HG03354 (cell line): ENCODE measurements at regions not wholly inside any gene's neighbourhood (a gene's known extent, or its start where the extent isn't known, plus 50 kb on each side); places are given as distances from the start of the nearest gene placed in this dataset.
A peak's percentile ranks its signal among the peaks of the same experiment; 100 is the strongest.
"Not testable (repeated sequence)": the region's sequence is repeated elsewhere in the genome, so short reads cannot be mapped to it uniquely, and the experiment has no call there.

Source experiments
- ATAC-seq: cut with Tn5 transposase; IDR thresholded peaks from one replicate; pipeline ENCODE4 v1.9.1; 2021; ENCODE audit warnings: mild to moderate bottlenecking; ENCODE audit not compliant: unreplicated experiment, poor library complexity, severe bottlenecking

DNA sequence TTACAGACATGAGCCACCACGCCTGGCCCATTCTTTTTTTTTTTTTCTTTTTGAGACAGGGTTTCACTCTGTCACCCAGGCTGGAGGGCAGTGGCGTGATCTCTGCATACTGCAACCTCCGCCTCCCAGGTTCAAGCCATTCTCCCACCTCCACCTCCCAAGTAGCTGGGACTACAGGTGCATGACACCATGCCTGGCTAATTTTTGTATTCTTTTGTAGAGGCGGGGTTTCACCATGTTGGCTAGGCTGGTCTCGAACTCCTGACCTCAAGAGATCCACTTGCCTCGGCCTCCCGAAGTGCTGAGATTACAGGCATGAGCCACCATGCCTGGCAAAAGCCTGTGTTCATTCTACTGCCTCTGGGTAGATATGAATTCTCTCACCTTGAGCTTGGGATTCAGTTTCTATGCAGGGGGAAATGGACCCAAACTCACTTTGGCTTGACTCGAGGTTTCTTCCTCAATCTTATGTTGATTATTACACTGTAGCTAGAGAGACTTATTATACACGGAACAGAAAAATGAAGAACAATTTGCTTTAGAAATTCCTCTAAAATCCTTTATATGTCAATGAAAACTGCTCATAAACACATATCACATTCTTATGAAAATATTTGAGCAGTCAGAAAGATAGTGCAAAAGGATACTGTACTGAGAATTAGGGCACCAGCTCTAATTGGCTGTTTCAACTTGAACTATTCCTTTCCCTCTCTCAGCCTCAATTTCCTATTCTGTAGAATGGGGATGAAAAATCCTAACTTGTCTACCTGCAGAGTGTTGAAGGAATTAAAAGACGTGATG lies 252.3 kb downstream of the MYCN start:
- no peak for ATAC-seq

DNA sequence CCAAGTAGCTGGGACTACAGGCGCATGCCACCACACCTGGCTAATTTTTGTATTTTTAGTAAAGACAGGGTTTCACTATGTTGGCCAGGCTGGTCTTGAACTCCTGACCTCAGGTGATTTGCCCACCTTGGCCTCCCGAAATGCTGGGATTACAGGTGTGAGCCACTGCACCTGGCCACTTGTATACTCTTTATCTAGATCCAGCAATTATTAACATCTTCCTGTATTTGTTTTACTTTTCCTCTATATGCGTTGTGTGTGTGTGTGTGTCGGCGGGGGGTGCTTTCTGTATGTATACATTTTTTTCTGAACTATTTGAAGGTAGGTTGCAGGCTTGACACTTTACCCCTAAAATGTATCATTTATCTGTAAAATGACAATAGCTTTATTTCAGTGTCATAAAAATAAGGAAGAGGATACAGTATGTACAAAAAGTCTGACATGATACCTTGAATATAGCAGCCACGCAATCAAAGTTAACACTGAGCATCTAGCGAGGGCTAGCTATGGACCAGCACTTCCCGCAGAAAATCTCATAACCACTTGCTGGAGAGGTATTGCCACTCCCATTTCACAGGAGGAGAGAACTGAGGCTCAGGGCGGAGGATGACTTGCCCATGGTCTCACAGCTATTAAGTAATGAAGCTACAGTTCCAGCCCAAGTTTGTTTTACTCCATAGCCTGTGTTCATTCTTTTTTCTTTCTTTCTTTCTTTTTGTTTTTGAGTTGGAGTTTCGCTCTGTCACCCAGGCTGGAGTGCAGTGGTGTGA lies 251.3 kb downstream of the MYCN start:
- no peak for ATAC-seq

DNA sequence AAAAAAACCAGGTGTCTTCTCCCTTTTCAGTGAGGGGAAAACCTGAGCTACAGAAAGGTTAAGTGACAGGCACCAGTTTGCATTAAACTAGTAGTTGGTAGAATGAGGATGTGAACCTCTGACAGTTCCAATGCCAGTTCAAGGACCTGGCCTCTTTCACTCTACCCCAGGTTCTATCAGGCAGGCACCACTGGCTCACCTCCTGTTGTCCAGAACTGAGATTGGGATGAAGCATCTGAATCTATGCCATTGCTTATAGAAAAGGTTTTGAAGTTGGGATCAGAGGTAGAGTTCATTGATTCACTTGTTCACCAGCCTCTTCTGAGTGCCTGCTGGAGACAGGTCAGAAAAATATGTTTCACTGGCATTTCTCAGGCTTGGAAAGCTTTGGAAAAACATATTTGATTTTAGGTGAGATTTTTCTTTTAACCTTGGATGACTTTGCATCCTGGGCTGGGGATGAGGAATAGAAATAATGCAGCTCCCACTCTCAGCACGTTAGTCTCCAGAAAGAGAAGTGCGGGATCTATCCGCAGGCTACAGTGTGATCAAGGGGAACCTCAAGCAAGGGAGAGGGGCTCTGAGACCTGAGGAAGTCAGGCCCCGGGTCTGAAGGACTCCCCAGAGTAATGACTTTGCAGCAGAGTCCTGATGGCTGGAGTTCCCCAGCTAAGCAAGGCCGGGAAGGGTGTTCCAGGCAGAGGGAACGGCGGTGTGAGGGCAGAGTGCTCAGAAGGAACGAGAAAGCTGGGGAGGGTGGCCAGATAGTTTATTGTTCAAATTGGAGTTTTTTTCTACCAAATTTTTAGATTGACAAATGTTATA lies 250.3 kb downstream of the MYCN start:
- no peak for ATAC-seq

DNA sequence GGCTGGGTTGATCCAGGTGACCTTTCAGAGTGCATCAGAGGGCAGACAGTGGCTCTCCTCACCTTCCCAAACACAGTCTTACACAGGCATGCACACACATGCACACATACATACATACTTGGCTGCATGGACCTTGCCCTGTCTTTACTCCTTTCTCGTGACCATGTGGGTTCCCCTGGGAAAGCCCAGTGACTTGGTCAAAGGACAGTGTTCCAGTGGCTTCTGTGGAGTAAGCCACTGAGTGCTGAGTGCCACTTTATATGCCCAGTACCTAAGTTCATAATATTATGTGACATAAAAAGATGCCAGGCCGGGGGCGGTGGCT lies 249.4 kb downstream of the MYCN start:
- no peak for ATAC-seq

DNA sequence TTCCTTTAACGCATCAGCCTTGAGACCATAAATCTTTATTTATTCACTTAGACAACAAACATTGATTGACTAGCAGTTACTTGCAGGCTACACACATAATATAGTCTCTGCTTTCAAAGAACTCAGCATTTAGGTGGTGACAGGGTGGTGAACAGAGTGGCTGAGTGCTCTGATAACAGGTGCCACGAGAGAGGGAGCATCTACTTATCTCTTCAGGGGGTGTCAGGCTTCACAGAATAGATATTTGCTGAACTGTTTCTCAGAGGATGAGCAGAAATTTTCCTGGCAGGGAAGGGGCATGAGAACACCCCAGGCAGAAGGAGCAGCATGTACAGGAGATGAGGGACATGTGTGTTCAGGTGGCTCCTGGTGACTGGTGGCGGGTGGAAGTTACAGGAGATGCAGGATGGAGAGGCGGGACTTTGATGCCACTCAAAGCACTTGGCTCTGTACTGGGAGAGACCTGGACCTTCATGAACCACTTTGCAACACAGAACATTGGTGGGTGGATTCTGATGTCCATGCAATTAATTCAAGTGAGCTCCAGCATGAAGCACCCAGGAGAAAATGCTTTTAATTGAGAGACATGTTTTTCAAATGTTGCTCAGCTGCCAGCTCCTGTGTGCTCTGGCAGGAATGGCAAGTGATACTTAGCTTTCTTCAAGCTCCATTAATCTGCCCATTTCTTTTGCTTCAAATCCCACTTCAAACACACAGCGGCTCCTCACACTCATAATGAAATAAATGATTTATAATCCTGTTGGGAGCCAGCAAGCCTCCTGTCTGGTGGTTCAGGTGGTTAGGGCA lies 248.9 kb downstream of the MYCN start:
- no peak for ATAC-seq

DNA sequence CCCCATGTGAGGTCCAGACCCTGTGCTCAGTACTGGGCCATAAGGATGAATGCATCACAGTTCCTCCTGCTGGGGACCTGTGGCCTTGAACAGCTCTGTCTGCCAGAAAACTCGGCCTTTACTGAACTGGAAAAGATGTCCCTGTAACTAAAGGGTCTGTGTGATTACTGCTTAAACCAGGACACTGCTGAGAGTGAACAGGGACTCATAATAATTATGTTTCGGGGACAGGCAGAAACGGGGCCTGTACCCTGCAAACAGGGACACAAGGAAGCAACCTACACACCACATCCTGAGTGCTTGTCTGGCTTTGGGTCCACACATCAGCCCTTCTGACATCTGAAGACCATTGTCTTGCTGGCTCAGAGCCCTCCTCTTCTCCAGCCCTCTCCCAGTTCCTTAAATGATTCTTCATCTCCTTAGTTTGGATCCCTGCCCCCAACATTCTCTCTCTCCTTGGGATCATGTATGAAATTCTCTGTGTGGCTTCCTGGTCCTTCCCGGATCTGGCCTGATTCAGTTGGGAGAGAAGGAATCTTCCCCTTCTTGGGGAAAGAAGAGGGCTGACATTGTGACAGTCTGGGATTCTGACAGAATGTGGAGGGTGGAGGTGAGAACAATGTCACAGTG lies 248.0 kb downstream of the MYCN start:
- ATAC-seq = no peak

DNA sequence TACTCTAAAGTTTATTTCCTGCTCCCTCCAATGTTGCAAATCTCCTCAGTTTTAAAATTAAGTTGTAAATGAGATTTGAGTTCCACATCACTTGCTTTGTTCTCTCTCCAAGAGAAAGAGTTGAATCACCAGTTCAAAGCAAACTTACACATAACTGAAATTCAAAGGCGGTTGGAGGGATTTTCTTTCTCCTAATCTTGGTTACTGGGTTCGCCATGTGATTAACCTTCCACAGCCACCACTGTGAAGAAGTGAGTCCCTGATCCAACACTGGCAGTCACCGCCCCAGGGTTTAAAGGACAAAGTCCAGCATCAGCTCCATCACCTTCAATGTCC lies 247.1 kb downstream of the MYCN start:
- no peak for ATAC-seq

DNA sequence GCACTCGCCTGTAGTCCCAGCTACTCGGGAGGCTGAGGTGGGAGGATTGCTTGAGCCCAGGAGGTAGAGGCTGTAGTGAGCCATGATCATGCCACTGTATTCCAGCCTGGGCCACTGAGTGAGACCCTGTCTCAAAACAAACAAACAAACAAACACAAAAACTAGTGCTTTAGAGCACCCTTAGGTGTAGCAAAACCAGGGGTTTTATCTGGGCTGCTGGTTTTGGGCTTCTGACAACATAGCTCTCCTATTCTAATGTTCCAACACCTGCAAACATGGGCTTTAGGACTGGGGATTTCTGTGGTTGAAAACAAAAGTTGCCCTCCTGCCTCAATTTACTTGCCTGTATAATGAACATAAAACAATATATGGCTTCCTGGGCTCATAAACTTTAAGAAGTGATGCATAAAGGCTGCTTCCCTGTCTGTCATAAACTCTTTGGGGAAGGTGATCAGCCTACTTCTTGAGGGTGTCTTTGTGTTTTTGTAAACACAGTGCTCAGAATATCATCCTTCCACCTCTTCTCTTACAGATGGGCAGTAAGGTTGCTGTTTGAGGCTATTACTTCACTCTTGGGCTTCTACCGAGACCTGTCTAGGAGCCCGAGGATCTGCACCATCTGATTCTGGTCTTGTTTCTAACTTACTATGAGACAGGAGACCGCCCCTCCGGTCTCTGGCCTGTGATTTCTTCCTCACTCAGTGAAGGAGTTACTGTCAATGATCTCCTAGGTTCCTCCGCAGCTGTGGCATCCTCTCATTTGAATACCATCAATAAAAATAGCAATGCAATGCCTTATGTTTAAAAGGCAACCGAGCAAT lies 246.5 kb downstream of the MYCN start:
- peak; percentile 75 for ATAC-seq

DNA sequence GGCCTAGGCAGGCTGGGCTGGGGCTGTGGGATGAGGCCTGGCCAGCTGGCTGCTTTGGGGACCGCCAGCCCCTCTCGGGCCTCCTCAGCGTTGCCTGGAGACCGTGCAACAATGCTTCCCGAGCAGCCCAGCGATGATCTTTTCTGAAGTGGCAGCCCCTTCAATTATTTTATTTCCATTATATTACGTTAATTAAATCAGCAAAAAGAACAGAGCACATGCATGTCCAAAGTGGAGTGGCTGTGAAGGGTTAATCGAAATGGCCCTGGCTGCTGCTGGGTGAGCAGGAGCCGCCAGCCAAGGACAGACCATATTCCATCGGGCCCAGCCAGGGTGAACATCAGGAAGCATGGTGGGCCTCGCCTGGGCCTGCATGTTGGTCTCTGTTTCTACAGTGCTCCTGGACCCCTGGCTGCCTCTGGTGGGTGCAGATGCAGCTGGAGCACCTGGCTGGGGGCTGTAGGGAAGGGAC lies 245.5 kb downstream of the MYCN start:
- no peak for ATAC-seq

DNA sequence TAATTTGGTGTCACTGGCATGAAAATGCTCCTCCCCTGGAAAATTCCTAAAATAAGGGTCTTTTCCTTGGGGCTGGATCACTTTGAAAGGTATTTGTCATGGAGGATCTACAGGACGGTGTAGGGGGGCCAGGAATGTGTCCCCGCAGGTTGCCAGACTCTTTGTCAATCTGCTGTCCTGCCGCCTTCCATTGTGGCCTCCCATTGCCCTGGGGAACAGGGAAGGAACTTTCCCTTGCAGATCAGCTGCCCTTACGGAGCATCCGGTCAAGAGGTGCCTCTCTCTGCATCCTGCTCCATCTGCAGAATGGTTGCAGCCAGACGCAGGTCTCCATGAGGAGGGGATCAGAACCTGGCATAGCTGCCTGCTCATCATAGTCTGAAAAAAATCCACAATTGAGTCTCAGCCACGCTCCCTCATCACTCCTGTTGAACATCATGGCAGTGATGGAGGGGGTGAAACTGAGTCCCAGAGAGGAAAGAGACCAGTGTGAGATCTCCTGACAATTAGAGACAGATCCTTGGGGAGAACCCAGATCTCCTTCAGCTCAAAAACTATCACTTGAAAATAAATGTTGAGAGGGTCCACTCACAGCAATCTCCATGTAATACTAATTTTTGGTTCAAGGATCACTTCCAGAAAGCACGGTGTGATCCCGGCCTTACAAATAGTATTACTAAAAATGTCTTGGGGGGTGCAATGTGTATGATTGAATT lies 244.8 kb downstream of the MYCN start:
- no peak for ATAC-seq

DNA sequence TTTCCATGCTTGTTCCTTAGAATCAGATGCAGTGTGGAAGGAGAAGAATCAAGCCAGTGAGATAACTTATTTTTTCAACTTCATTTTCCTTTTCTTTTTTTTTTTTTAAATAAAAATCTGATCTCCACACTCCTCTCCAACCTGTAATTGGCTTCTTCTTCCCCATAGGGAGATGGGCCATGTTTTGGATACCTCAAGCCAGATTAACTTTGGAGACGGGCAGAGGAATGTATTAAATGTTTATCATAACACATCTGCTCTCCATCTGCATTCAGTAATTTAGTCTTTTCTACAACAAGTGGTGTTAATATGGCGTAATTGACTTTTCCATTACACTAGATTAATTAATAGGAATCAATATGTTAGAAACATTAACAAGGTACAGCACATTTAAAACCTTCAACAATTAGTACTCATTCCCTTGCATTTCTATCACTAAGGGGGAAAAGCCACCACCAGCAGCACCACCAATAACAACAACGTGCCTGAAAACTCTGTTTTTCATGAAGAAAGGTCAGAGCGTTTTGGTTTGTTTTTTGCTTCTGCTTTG lies 244.1 kb downstream of the MYCN start:
- ATAC-seq = no peak

DNA sequence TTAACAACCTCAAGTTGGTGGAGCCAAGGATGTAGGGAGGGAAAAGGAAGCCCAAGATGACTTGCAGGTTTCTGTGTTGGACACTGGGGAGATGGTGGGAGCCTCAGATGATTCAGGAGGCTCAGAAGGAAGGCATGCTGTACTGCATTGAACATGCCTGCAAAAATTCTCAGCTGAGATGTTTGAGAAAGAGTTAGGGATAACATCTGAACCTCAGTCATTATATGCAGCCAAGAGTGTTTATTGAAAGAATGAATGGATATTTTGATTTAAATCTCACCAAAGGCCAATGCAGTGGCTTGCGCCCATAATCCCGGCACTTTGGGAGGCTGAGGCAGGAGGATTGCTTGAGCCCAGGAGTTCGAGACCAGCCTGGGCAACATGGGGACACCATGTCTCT lies 243.0 kb downstream of the MYCN start:
- no peak for ATAC-seq

DNA sequence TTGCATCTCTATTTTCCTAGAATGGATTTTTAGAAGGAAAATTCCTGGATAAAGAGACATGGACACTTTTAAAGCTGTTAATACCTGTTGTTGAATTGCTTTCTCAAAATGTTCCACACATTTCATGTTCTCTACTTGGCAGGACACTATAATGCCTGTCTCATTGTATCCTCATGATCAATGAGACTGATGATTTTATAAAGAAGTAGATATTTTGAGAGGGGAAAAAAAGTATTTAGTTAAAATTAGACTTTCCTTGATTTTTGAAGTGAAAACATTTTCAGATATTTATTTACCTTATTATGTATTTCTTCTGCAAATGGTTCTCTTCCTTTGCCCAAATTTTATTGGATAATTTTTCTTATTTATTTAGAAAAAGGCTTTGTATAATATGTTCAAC lies 242.5 kb downstream of the MYCN start:
- ATAC-seq = no peak

DNA sequence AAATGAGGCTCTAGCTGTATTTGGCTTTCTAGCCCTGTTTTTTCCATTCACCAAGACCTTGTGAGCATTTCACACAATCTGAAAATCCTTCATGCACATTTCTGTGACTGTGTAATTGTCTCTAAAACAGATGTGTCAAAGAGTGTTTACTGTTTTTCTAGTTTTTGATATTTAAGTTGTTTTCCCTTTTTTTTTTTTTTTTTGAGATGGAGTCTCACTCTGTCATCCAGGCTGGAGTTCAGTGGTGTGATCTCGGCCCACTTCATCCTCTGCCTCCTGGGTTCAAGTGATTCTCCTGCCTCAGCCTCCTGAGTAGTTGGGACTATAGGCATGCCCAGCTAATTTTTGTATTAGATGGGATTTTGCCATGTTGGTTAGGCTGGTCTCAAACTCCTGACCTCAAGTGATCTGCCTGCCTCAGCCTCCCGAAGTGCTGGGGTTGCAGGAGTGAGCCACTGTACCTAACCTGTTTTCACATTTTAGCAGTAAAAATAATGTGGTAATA lies 242.0 kb downstream of the MYCN start:
- not testable (repeated sequence) for ATAC-seq

DNA sequence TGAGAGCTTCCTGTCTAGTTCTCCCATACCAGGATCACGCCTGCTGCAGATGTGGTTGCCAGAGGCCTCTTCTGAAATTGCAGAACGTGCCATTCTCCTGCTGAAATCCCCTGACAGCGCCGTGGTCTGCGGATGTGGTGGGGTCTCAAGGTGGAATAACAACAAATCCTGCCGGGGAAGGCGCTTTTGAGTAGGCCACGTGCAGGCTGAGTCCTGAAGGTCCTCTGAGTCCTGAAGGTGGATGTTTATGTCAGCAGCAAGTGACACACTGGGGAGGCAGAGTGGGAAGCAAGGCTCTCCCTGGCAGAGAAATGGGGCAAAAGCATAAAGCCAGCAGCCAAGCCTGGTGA lies 241.4 kb downstream of the MYCN start:
- ATAC-seq = no peak

DNA sequence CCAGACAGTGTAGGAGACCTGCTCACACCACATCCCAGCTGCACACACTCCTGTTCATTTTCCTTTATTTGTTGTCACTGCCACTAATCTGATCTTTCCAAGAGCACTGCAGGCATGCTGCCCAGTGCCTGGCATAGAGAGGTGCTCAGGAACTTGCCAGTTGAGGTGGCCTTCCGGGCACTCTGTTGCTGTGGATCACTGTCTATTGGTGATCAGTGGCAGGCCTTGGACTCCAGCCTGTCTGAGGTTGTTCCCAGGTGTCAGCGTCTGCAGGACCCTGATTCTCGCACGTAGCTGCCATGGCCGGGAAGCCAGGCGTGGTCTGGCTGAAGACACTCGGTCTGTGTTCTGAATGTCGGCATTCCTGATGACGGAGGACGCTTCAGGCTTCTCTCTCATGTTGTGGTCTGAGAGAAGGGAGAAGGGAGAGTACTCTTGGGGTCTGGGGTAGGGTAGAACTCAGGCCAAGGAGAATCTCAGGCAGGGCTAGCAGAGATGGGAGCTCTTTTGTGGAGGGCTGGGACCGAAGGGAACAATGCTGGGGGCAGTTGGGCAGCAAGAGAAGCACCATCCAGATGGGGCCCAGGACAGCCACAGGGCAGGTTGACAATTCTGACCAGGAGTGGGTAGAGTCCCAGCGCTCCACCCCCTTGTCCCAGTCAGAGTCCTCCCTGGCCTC lies 240.9 kb downstream of the MYCN start:
- no peak for ATAC-seq

DNA sequence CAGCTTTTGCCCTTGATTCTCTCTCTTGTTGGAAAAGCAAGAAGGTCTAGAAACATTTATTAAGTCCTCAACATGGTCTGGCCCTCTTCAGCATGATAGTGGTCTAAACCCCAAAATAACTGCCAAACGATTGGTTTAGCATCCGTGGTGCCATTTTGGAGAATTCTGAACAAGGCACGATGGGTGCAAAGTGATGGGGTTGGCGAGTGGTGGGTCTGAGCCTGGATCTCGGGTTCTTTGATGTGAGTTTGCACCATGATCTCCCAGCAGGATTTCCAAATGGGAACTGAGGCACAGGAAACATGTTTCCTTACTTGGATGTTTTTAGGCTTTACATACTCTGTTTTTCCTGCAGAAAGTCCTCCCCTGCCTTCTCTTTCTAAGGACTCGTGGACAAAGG lies 240.3 kb downstream of the MYCN start:
- ATAC-seq = no peak
